HUDEP-2 (cell line): ENCODE measurements at regions not wholly inside any gene's neighbourhood (a gene's known extent, or its start where the extent isn't known, plus 50 kb on each side); places are given as distances from the start of the nearest gene placed in this dataset.
"Not testable (repeated sequence)": the region's sequence is repeated elsewhere in the genome, so short reads cannot be mapped to it uniquely, and the experiment has no call there.

Experiments
- DNase-seq, 76 experiments: peaks; one replicate each; lab custom pipeline; 2025; ENCODE audit not compliant: unreplicated experiment in 76 of 76; lab: John Stamatoyannopoulos, UW

GRCh38 chr5:3090305-3090704 is 338.8 kb upstream of the IRX2 start:
- DNase-seq = not testable (repeated sequence)

- DNase-seq = no peak
These were observed 328.9 kb upstream of the IRX2 start for GRCh38 chr5:3080366-3080765.

- no peak for DNase-seq
These were observed 326.2 kb upstream of the IRX2 start for GRCh38 chr5:3077684-3078083.

- DNase-seq = no peak
These were observed 323.8 kb upstream of the IRX2 start for GRCh38 chr5:3075309-3075708.

GRCh38 chr5:3068401-3068800 is 316.9 kb upstream of the IRX2 start:
- no peak for DNase-seq

GRCh38 chr5:3060283-3060682 is 308.8 kb upstream of the IRX2 start:
- DNase-seq = no peak

- DNase-seq = no peak
These were observed 308.0 kb upstream of the IRX2 start for GRCh38 chr5:3059488-3059887.

- no peak for DNase-seq
These were observed 307.5 kb upstream of the IRX2 start for GRCh38 chr5:3058942-3059341.

GRCh38 chr5:3056866-3057265 is 305.4 kb upstream of the IRX2 start:
- no peak for DNase-seq

GRCh38 chr5:3051400-3051799 is 299.9 kb upstream of the IRX2 start:
- DNase-seq = no peak

GRCh38 chr5:3050863-3051262 is 299.4 kb upstream of the IRX2 start:
- no peak for DNase-seq

GRCh38 chr5:3049261-3049660 is 297.8 kb upstream of the IRX2 start:
- DNase-seq = no peak

GRCh38 chr5:3047212-3047774 is 295.8 kb upstream of the IRX2 start:
- DNase-seq = no peak

- DNase-seq = no peak
These were observed 292.1 kb upstream of the IRX2 start for GRCh38 chr5:3043600-3043999.

GRCh38 chr5:3041001-3041400 is 289.5 kb upstream of the IRX2 start:
- DNase-seq = no peak

- no peak for DNase-seq
These were observed 284.7 kb upstream of the IRX2 start for GRCh38 chr5:3036041-3036788.

- no peak for DNase-seq
These were observed 284.0 kb upstream of the IRX2 start for GRCh38 chr5:3035452-3035851.

GRCh38 chr5:3034881-3035280 is 283.4 kb upstream of the IRX2 start:
- DNase-seq = no peak

- no peak for DNase-seq
These were observed 283.0 kb upstream of the IRX2 start for GRCh38 chr5:3034449-3034848.

- DNase-seq = no peak
These were observed 281.7 kb upstream of the IRX2 start for GRCh38 chr5:3033033-3033755.

- DNase-seq = no peak
These were observed 281.0 kb upstream of the IRX2 start for GRCh38 chr5:3032513-3032912.
